Transverse colon (tissue), 4 donors: ENCODE measurements at regions not wholly inside any gene's neighbourhood (a gene's known extent, or its start where the extent isn't known, plus 50 kb on each side); places are given as distances from the start of the nearest gene placed in this dataset.

Experiments
- DNase-seq: peaks from one replicate; pipeline ENCODE4 v3.0.0-alpha.2; 2019
- H3K27ac ChIP-seq, 4 donors: fragments of 200-600 bp; sonication (generic); 2 replicates each; pipeline ENCODE4 v1.5.1; 2016 to 2018; ENCODE audit warnings: inconsistent platforms in 4 of 4
- H3K27me3 ChIP-seq: fragments of 200-600 bp; sonication (generic); 2 replicates; pipeline ENCODE4 v1.5.1; 2017; ENCODE audit warnings: inconsistent platforms
- H3K36me3 ChIP-seq, 4 donors: fragments of 200-600 bp; sonication (generic); 2 replicates each; pipeline ENCODE4 v1.5.1; 2017 to 2019; ENCODE audit warnings: inconsistent platforms in 4 of 4
- H3K4me1 ChIP-seq, 4 donors: fragments of 200-600 bp; sonication (generic); 2 replicates each; pipeline ENCODE4 v1.5.1; 2017 to 2020; ENCODE audit warnings: inconsistent platforms in 4 of 4
- H3K4me3 ChIP-seq, 4 donors: fragments of 200-600 bp; sonication (generic); 1 replicate in 1 of 4; 2 replicates in 3 of 4; pipeline versions ENCODE4 v1.5.1 to v1.6.1; 2017 to 2019; ENCODE audit warnings: inconsistent platforms in 4 of 4
- H3K9me3 ChIP-seq, 2 donors: fragments of 200-600 bp; sonication (generic); 2 replicates each; pipeline ENCODE4 v1.5.1; 2017 to 2019; ENCODE audit warnings: inconsistent platforms in 2 of 2
- CTCF ChIP-seq, 5 experiments: fragments of 200-600 bp in 3 of 5; fragments of 450-650 bp in 2 of 5; sonication (generic) in 3 of 5; IDR thresholded peaks; 1 replicate in 2 of 5; 2 replicates in 3 of 5; pipeline ENCODE4 v1.5.1; 2016 to 2017; ENCODE audit warnings: antibody characterized with exemption in 5 of 5, inconsistent platforms in 3 of 5, mild to moderate bottlenecking in 2 of 5, moderate library complexity in 1 of 5
- EP300 ChIP-seq: sonication (generic); formaldehyde crosslinking; IDR thresholded peaks from one replicate; pipeline ENCODE4 v1.6.1; 2017; ENCODE audit warnings: antibody characterized with exemption, low read depth
- POLR2A ChIP-seq: fragments of 450-650 bp; IDR thresholded peaks from one replicate; pipeline ENCODE4 v1.6.1; 2016; ENCODE audit warnings: antibody characterized with exemption, mild to moderate bottlenecking, moderate library complexity
- POLR2AphosphoS5 ChIP-seq, 3 donors: sonication (generic); formaldehyde crosslinking; IDR thresholded peaks; one replicate each; pipeline ENCODE4 v1.6.1; 2016; ENCODE audit warnings: antibody characterized with exemption in 3 of 3
- WGBS, 2 donors: methylation state at CpG; one replicate each; pipeline ENCODE4 v1.1.5; 2018; ENCODE audit warnings: low coverage in 1 of 2; 5-methylcytosine and 5-hydroxymethylcytosine counted together
- in situ Hi-C, 4 donors: fragments of 200-750 bp; cut with MboI; loops; one replicate each; pipeline versions ENCODE4 v1.15.0 to v1.15.1; 2017; ENCODE audit warnings: low sequenced_read_pairs in 3 of 4, low pct_ligation_motif_present in 1 of 4, low pct_unique_long_range_greater_than_20kb in 1 of 4
- intact Hi-C: fragments of 100-400 bp; cut with DNase I; formaldehyde crosslinking; loops from one replicate; pipeline ENCODE4 v1.15.1; 2023; ENCODE audit warnings: low total_unique reads

DNA sequence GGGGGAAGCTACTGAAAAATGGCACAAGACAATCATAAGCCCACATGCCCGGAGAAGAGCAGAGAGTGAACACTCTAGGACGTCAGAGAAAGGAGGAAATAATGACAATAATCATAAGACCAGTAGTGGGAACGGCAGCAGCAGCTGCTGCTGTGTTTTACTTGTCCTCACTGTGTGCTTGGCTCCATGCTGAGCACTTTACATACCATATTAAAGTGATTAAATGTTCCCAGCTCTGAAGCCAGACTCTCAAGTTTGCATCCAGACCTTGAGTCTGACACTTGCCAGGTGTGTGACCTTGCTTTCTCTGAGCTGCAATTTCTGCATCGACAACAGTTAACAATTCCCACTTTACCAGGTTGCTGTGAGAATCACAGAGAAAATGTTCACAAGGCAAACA lies 255.4 kb downstream of the SPANXN1 start:
- Histone ChIP-seq H3K36me3 (no peaks in the 10 kb centered on the region), H3K27me3 (no peaks in the 10 kb centered on the region), H3K4me3 (no peak overlapping the region), H3K27ac (no peak overlapping the region), H3K4me1 (no peaks in the 10 kb centered on the region), H3K9me3 (no peaks in the 10 kb centered on the region)
- no peak for DNase-seq
- in situ Hi-C loops (no loop called here), intact Hi-C loops (no loop called here)
- no peak for TF ChIP-seq EP300
- TF ChIP-seq POLR2AphosphoS5 (IDR thresholded peaks at IDR 0.05) = no peak
- TF ChIP-seq CTCF (IDR thresholded peaks at IDR 0.05) = no peak
- no peak for TF ChIP-seq POLR2A
- 53% methylated on average over 4 of the region's 4 CpGs; no CpG with 5 or more reads in 1 of the 2 donors for WGBS, 2 donors

- intact Hi-C loops (no loop called here), in situ Hi-C loops (no loop called here)
- Histone ChIP-seq H3K4me3 (no peak overlapping the region), H3K9me3 (no peaks in the 10 kb centered on the region), H3K36me3 (no peaks in the 10 kb centered on the region), H3K27me3 (no peaks in the 10 kb centered on the region), H3K4me1 (no peaks in the 10 kb centered on the region), H3K27ac (no peak overlapping the region)
- TF ChIP-seq POLR2AphosphoS5 (IDR thresholded peaks at IDR 0.05) = no peak
- TF ChIP-seq CTCF (IDR thresholded peaks at IDR 0.05) = no peak
- TF ChIP-seq POLR2A = no peak
- TF ChIP-seq EP300 = no peak
- DNase-seq = no peak
- WGBS, 2 donors = 62% methylated on average over 5 of the region's 5 CpGs; no CpG with 5 or more reads in 1 of the 2 donors
These were observed 258.9 kb downstream of the SPANXN1 start for GRCh38 chrX:145506214-145506613.

DNA sequence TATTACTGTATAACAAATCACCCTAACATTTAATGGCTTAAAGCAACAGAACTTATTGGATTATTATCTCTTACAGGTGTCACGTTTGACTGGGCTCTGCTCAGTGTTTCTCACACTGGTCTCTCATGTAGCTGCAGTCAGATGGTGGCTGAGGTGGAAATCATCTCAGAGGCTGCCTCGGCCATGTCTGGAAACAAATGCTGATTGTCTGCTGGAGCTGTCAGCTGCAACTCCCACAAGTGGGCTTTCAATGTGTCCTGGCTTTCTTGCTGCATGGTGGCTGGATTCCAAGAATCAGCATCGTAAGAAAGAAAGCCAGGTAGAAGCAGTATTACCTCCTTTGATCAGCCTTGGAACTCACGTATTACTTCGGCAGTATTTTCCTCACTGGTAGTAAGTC lies 277.6 kb downstream of the SPANXN1 start:
- intact Hi-C loops = no loop called here
- 60 to 78% methylated on average over 1 to 5 of the region's 5 CpGs for WGBS, 2 donors
- no peaks in the 10 kb centered on the region for H3K36me3 ChIP-seq
- in situ Hi-C loops = no loop called here
- H3K9me3 ChIP-seq = no peaks in the 10 kb centered on the region
- no peak for TF ChIP-seq POLR2AphosphoS5 (IDR thresholded peaks at IDR 0.05)
- no peak for TF ChIP-seq POLR2A
- no peak for TF ChIP-seq CTCF (IDR thresholded peaks at IDR 0.05)
- no peak for TF ChIP-seq EP300
- H3K27ac ChIP-seq = no peak overlapping the region
- no peaks in the 10 kb centered on the region for H3K27me3 ChIP-seq
- H3K4me3 ChIP-seq = no peak overlapping the region
- DNase-seq = no peak
- no peaks in the 10 kb centered on the region for H3K4me1 ChIP-seq

DNA sequence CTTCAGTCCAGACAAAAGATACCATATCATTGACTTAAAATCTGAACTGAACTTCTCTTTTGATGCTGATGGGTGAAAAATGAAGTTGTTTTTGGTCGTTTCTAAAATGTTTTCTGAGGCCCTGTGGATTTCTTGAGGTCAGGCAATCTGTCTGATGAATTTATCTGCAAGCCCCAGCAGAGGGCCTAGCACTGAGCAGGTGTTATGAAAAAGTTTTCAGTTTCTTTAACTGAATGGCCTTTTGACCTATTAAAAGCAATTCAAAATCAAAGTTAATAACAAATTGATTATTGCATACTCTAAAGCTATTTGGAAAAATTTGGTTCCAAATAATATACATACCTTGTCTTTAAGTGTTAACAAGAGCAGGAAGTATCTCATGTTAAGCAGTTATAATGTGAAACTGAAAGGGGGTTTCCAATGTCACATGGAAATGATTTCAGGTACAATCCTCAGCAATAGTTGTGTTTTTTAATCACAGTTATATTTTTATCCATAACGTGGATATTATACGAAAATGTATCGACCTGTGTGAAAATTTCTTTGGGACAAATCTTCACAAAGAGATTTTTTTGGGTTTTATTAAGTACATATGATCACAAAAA lies 285.0 kb downstream of the SPANXN1 start:
- no peaks in the 10 kb centered on the region for H3K4me1 ChIP-seq

More for the DNA sequence above, 285.0 kb downstream of the SPANXN1 start:
- H3K36me3 ChIP-seq = no peaks in the 10 kb centered on the region
- no peaks in the 10 kb centered on the region for H3K9me3 ChIP-seq
- in situ Hi-C loops = no loop called here
- 40 to 56% methylated on average over 2 to 4 of the region's 4 CpGs for WGBS, 2 donors
- DNase-seq = no peak
- H3K27ac ChIP-seq = no peak overlapping the region
- H3K4me3 ChIP-seq = no peak overlapping the region
- H3K27me3 ChIP-seq = no peaks in the 10 kb centered on the region
- intact Hi-C loops = no loop called here
- TF ChIP-seq EP300 = no peak
- no peak for TF ChIP-seq POLR2AphosphoS5 (IDR thresholded peaks at IDR 0.05)
- no peak for TF ChIP-seq CTCF (IDR thresholded peaks at IDR 0.05)
- TF ChIP-seq POLR2A = no peak
